Heart right ventricle (tissue), 16 donors: ENCODE measurements at regions not wholly inside any gene's neighbourhood (a gene's known extent, or its start where the extent isn't known, plus 50 kb on each side); places are given as distances from the start of the nearest gene placed in this dataset.

Source experiments
- ATAC-seq, 8 donors: fragments of 200-7000 bp; cut with Tn5 transposase; one replicate each; pipeline ENCODE4 v1.9.1; 2020; ENCODE audit warnings: mild to moderate bottlenecking in 8 of 8, moderate library complexity in 8 of 8, moderate number of reproducible peaks in 1 of 8
- DNase-seq, 2 donors: peaks; one replicate each; pipeline ENCODE4 v3.0.0-alpha.2; 2020
- H3K27ac ChIP-seq, 10 donors: fragments of 200-600 bp; sonication (generic) in 2 of 10; one replicate each; pipeline versions ENCODE4 v1.5.0 to v1.8.0; 2020 to 2022; ENCODE audit warnings: mild to moderate bottlenecking in 3 of 10
- H3K27me3 ChIP-seq, 7 donors: fragments of 200-600 bp; one replicate each; pipeline ENCODE4 v1.8.0; 2021 to 2022; ENCODE audit warnings: mild to moderate bottlenecking in 2 of 7
- H3K36me3 ChIP-seq, 9 donors: fragments of 200-600 bp; sonication (generic) in 1 of 9; one replicate each; pipeline versions ENCODE4 v1.5.0 to v1.8.0; 2020 to 2022; ENCODE audit warnings: mild to moderate bottlenecking in 2 of 9
- H3K4me1 ChIP-seq, 9 donors: fragments of 200-600 bp; sonication (generic) in 1 of 9; one replicate each; pipeline versions ENCODE4 v1.5.0 to v1.8.0; 2020 to 2022; ENCODE audit warnings: mild to moderate bottlenecking in 4 of 9
- H3K4me3 ChIP-seq, 10 donors: fragments of 200-600 bp; sonication (generic) in 2 of 10; one replicate each; pipeline versions ENCODE4 v1.5.0 to v1.8.0; 2020 to 2022; ENCODE audit warnings: mild to moderate bottlenecking in 7 of 10, moderate library complexity in 2 of 10
- H3K9me3 ChIP-seq, 11 donors: fragments of 200-600 bp in 10 of 11; sonication (generic) in 2 of 11; one replicate each; pipeline versions ENCODE4 v1.5.0 to v1.8.0; 2013 to 2022; ENCODE audit warnings: mild to moderate bottlenecking in 2 of 11, control low read depth in 1 of 11, moderate library complexity in 1 of 11
- CTCF ChIP-seq, 9 donors: fragments of 200-600 bp; sonication (generic) in 2 of 9; IDR thresholded peaks; one replicate each; pipeline versions ENCODE4 v1.5.0 to v1.8.0; 2021 to 2022; ENCODE audit warnings: antibody characterized with exemption in 9 of 9, mild to moderate bottlenecking in 5 of 9, moderate library complexity in 1 of 9
- WGBS, 2 donors: extraction: QIAGEN DNeasy Blood & Tissue Kit; methylation state at CpG; one replicate each; pipeline ENCODE4 v1.1.7; 2013; ENCODE audit warnings: inconsistent platforms in 1 of 2; 5-methylcytosine and 5-hydroxymethylcytosine counted together
- intact Hi-C, 10 donors: fragments of 100-400 bp; cut with DNase I; formaldehyde crosslinking; loops; one replicate each; pipeline versions ENCODE4 v1.11.1 to v1.14.2; 2022
- donor health status: Arrhythmogenic right ventricular cardiomyopathy.
- donor health status: ischemic (EF 13 %, LVEDD 7.1; RV severe dilation, severe dysfunction).
- donor health status: healthy with polysubstance abuse.
- donor health status: DM: no; HTN: yes; CAD: no.
- donor health status: DM: no; HTN: no; CAD: no.
- donor health status: ischemic (EF 25% LVEDD 6.9; RV normal size, moderate dysfunction).
- donor health status: ischemic (EF 25% LVEDD 5.7; RV mildly dilated, moderate dysfunction).
- donor health status: healthy.
- donor health status: DM: yes; HTN: yes; CAD: no.
- donor health status: Ischemic cardiomyopathy.
- donor health status: ischemic (EF 35%, LVEDD 5.7; RV mildly dilated, moderate dysfunction).
- donor health status: nonischemic (EF 11% LVEDD 7.7; RV severe dilation, severe dysfunction).
- donor health status: DM: yes; HTN: yes; CAD: no.
- donor health status: PGD.
- donor health status: ischemic (EF 29% LVEDD 5.4; RV normal size, mild dysfunction).
- donor health status: nonischemic (EF 23%, LVEDD 6.1; RV moderate dilation, normal function).

- intact Hi-C loops = no loop called here
- no peak overlapping the region for H3K4me3 ChIP-seq
- ATAC-seq (no peak), DNase-seq (no peak)
- no peaks in the 10 kb centered on the region for H3K36me3 ChIP-seq
- TF ChIP-seq CTCF (IDR thresholded peaks at IDR 0.05) = no peak
- H3K4me1 ChIP-seq = no peaks in the 10 kb centered on the region
- peaks cover 0 to 5% (median 0%) of the 10 kb centered on the region in 7 donors for H3K27me3 ChIP-seq
- no peaks in the 10 kb centered on the region for H3K9me3 ChIP-seq
- 80 to 85% methylated on average over 2 of the region's 2 CpGs for WGBS, 2 donors
- no peak overlapping the region for H3K27ac ChIP-seq
Observed at GRCh38 chr22:34881453-34881852, 184.5 kb upstream of the ISX start.

- Histone ChIP-seq H3K4me3 (no peak overlapping the region), H3K36me3 (no peaks in the 10 kb centered on the region), H3K4me1 (no peaks in the 10 kb centered on the region), H3K9me3 (peaks cover 0 to 22% (median 8%) of the 10 kb centered on the region in 11 donors), H3K27ac (no peak overlapping the region), H3K27me3 (peaks cover 0 to 2% (median 0%) of the 10 kb centered on the region in 7 donors)
- intact Hi-C loops = no loop called here
- no peak for TF ChIP-seq CTCF (IDR thresholded peaks at IDR 0.05)
- DNase-seq = no peak
- WGBS, 2 donors = 96 to 97% methylated on average over 3 of the region's 3 CpGs
- no peak for ATAC-seq
Observed at GRCh38 chr22:34885852-34886251, 180.1 kb upstream of the ISX start.

- Histone ChIP-seq H3K36me3 (no peaks in the 10 kb centered on the region), H3K4me3 (no peak overlapping the region), H3K27ac (no peak overlapping the region), H3K27me3 (peaks cover 0 to 5% (median 0%) of the 10 kb centered on the region in 7 donors), H3K9me3 (peaks cover 0 to 22% (median 8%) of the 10 kb centered on the region in 11 donors), H3K4me1 (no peaks in the 10 kb centered on the region)
- intact Hi-C loops = no loop called here
- ATAC-seq = no peak
- 63 to 71% methylated on average over 2 of the region's 2 CpGs for WGBS, 2 donors
- no peak for DNase-seq
- no peak for TF ChIP-seq CTCF (IDR thresholded peaks at IDR 0.05)
Observed at GRCh38 chr22:34886391-34886790, 179.6 kb upstream of the ISX start.

GRCh38 chr22:34886812-34887211 is 179.1 kb upstream of the ISX start:
- 67 to 77% methylated on average over 1 of the region's 1 CpG for WGBS, 2 donors
- DNase-seq (no peak), ATAC-seq (no peak)
- intact Hi-C loops = no loop called here
- no peak overlapping the region for H3K27ac ChIP-seq
- peaks cover 0 to 5% (median 0%) of the 10 kb centered on the region in 7 donors for H3K27me3 ChIP-seq
- H3K36me3 ChIP-seq = no peaks in the 10 kb centered on the region
- peaks cover 0 to 22% (median 8%) of the 10 kb centered on the region in 11 donors for H3K9me3 ChIP-seq
- no peak for TF ChIP-seq CTCF (IDR thresholded peaks at IDR 0.05)
- H3K4me1 ChIP-seq = no peaks in the 10 kb centered on the region
- H3K4me3 ChIP-seq = no peak overlapping the region
